ENCODE measurements at regions not wholly inside any gene's neighbourhood (a gene's known extent, or its start where the extent isn't known, plus 50 kb on each side); places are given as distances from the start of the nearest gene placed in this dataset.

- FAIRE-seq (peak; percentile 86), DNase-seq (ENCODE audit: low spot score) (no peak)
These were observed 1554.2 kb downstream of the NCAM2 start for GRCh38 chr21:22552390-22552789.

GRCh38 chr21:22554690-22555316 lies 1556.6 kb downstream of the NCAM2 start:
- no peak for FAIRE-seq

GRCh38 chr21:22556829-22557228 lies 1558.6 kb downstream of the NCAM2 start:
- DNase-seq (ENCODE audit: low spot score) (no peak), FAIRE-seq (no peak)

More at GRCh38 chr21:22554690-22555316, 1556.6 kb downstream of the NCAM2 start:
- no peak for DNase-seq (ENCODE audit: low spot score)

GRCh38 chr21:22561946-22562345 lies 1563.7 kb downstream of the NCAM2 start:
- FAIRE-seq: no peak

GRCh38 chr21:22573834-22574233 lies 1575.6 kb downstream of the NCAM2 start:
- FAIRE-seq: no peak

More at GRCh38 chr21:22561946-22562345, 1563.7 kb downstream of the NCAM2 start:
- no peak for DNase-seq (ENCODE audit: low spot score)

GRCh38 chr21:22575165-22575584 lies 1577.0 kb downstream of the NCAM2 start:
- FAIRE-seq (no peak), DNase-seq (ENCODE audit: low spot score) (no peak)

More at GRCh38 chr21:22573834-22574233, 1575.6 kb downstream of the NCAM2 start:
- DNase-seq (ENCODE audit: low spot score): no peak

- FAIRE-seq (no peak), DNase-seq (ENCODE audit: low spot score) (no peak)
These were observed 1581.5 kb downstream of the NCAM2 start for GRCh38 chr21:22579741-22580140.

GRCh38 chr21:22582026-22582425 lies 1583.8 kb downstream of the NCAM2 start:
- FAIRE-seq (no peak), DNase-seq (ENCODE audit: low spot score) (no peak)

- no peak for FAIRE-seq
- no peak for DNase-seq (ENCODE audit: low spot score)
These were observed 1586.1 kb downstream of the NCAM2 start for GRCh38 chr21:22584308-22584707.

GRCh38 chr21:22585558-22585957 lies 1587.3 kb downstream of the NCAM2 start:
- no peak for DNase-seq (ENCODE audit: low spot score)
- no peak for FAIRE-seq

GRCh38 chr21:22597660-22598255 lies 1599.5 kb downstream of the NCAM2 start:
- DNase-seq (ENCODE audit: low spot score): no peak
- FAIRE-seq: no peak

- no peak for FAIRE-seq
- DNase-seq (ENCODE audit: low spot score): no peak
These were observed 1611.6 kb downstream of the NCAM2 start for GRCh38 chr21:22609802-22610201.

- FAIRE-seq (no peak), DNase-seq (ENCODE audit: low spot score) (no peak)
These were observed 1629.7 kb downstream of the NCAM2 start for GRCh38 chr21:22627911-22628310.

- DNase-seq (ENCODE audit: low spot score) (no peak), FAIRE-seq (no peak)
These were observed 1632.8 kb downstream of the NCAM2 start for GRCh38 chr21:22630953-22631465.

GRCh38 chr21:22632176-22632575 lies 1634.0 kb downstream of the NCAM2 start:
- FAIRE-seq (no peak), DNase-seq (ENCODE audit: low spot score) (no peak)

- FAIRE-seq (no peak), DNase-seq (ENCODE audit: low spot score) (no peak)
These were observed 1651.0 kb downstream of the NCAM2 start for GRCh38 chr21:22649246-22649645.

- no peak for FAIRE-seq
- no peak for DNase-seq (ENCODE audit: low spot score)
These were observed 1652.0 kb downstream of the NCAM2 start for GRCh38 chr21:22650226-22650625.

- DNase-seq (ENCODE audit: low spot score) (no peak), FAIRE-seq (no peak)
These were observed 1659.6 kb downstream of the NCAM2 start for GRCh38 chr21:22657781-22658180.

GRCh38 chr21:22670148-22670547 lies 1671.9 kb downstream of the NCAM2 start:
- DNase-seq (ENCODE audit: low spot score) (no peak), FAIRE-seq (no peak)

GRCh38 chr21:22679207-22679606 lies 1681.0 kb downstream of the NCAM2 start:
- DNase-seq (ENCODE audit: low spot score): no peak
- FAIRE-seq: no peak

- no peak for DNase-seq (ENCODE audit: low spot score)
These were observed 1693.4 kb downstream of the NCAM2 start for GRCh38 chr21:22691658-22692057.

GRCh38 chr21:22703521-22703920 lies 1705.3 kb downstream of the NCAM2 start:
- no peak for FAIRE-seq
- no peak for DNase-seq (ENCODE audit: low spot score)

More at GRCh38 chr21:22691658-22692057, 1693.4 kb downstream of the NCAM2 start:
- FAIRE-seq: no peak

GRCh38 chr21:22710721-22711120 lies 1712.5 kb downstream of the NCAM2 start:
- DNase-seq (ENCODE audit: low spot score) (no peak), FAIRE-seq (no peak)

All from RCC 7860 (cell line).